GM11168 (cell line): ENCODE measurements at regions not wholly inside any gene's neighbourhood (a gene's known extent, or its start where the extent isn't known, plus 50 kb on each side); places are given as distances from the start of the nearest gene placed in this dataset.
"Not testable (repeated sequence)": the region's sequence is repeated elsewhere in the genome, so short reads cannot be mapped to it uniquely, and the experiment has no call there.

ENCODE experiments used
- in situ Hi-C: fragments of 300-500 bp; cut with MboI; formaldehyde crosslinking; loops from one replicate; pipeline ENCODE4 v1.12.0; 2022; ENCODE audit warnings: low sequenced_read_pairs; ENCODE audit not compliant: unreplicated experiment

DNA sequence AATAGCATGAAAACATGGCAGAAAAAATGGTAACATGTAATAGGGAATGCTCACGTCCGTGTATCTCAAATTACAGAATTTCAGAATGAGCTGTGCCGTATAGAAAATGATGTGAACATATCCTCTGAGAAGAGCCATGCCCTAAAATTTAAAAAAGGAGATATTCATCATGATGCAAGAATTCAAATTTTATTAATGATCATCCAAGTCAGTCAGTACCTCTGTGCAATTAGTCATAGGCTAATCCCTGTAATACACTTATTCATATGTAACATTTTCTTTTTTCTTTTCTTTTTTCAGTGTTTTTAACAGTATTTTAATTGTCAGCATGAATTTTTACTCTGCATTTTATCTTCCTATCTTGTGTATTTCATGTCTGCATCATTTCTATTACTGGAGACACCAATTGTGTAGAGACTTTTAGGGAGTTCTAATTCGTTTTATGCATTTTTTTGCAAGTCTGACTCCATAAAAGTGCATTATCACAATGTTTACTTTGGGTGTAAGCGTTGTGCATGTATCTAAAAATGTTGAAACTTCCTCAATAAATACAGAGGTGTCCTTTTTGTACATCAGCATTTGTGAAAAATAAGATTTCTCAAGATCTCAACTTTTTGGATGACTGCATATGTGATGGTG is 1103.7 kb upstream of the CELF2 start:
- in situ Hi-C loops, result no loop called here

DNA sequence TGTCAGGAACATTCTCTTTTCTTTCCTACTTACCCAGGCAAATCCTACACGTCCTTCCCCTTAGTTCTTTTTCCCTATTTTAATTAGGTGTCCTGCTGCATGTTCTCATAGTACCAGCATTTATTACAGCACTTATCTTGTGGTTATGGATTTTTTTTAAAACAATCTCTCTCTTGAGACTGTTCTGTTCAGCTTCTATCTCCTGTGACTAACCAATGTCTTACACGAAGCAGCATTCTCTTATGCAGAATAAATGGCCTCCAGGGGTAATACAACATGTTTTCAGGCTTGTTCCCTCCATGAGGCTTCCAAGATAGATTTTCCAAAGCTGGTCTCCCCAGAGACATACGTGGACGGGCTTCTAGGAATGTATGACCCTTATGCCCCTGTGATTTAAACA is 1096.1 kb upstream of the CELF2 start:
- in situ Hi-C loops, result no loop called here

DNA sequence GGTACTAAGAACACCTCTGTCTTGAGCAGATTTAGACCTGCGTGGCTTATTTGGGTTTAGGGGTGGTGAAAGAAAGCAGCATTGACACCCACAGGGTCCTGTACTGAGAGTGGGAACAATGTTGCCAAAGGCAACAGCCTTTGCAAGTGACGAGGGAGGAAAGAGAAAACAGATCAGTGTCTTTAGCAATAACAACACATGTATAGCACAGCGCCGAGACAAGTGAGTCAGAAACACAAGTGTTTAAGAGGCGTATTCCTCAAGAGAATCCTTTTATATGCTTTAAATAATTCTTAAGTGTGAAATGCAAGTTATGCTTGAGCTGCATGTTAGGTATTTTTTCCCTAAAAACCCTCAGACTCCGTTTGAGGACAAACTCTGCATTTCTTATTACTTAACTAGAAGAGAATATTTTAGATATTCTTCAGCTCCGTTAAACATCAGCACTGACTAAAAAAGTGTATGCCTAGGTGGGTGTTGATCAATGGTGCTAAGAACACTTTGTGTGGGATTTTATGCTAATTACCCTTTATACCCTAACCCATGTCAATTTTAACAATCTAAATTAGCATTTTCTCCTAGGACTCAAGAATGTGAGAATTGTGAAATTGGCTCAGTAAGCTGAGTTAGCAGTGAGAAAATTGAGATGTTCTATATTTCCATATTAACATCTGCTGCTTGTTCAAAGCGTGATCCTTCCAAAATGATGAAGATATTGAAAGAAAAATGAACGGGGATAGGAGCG is 1095.4 kb upstream of the CELF2 start:
- in situ Hi-C loops, result no loop called here

DNA sequence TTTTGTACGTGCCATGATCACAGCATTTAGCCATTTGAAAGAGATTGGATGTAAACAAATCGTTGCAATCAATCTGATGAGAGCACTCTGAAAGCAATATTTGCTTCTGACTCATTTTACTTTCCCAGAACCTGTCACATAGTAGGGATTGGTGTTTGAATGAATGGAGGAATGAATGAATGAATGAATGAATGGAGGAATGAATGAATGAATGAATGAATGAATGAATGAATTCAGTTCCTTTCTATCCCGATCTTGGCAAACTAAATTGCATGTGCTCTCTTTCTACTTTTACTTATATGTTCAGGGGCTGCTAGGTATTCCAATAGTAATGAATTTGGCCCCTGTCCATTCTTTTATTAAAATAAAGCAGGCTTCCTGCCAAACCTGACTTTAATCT is 1091.7 kb upstream of the CELF2 start:
- in situ Hi-C loops, result no loop called here

DNA sequence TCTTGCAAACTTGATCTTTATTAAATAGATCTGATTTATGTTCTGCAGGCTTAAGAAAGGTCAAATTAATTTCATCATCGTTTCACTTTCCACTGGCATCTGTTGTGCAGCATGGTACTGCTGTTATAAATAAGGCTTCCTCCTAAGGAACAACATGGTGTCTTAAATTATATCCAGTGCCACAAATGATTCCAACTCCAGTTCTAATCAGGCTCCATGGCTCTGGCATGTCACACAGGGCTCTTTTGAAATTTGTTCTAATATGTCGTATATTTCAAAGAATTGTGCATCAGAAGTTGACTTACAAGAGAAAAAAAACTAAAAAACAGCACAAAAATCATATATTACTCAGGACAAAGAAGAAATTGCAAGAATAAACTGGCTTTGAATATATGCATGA is 1090.8 kb upstream of the CELF2 start:
- in situ Hi-C loops, result no loop called here

DNA sequence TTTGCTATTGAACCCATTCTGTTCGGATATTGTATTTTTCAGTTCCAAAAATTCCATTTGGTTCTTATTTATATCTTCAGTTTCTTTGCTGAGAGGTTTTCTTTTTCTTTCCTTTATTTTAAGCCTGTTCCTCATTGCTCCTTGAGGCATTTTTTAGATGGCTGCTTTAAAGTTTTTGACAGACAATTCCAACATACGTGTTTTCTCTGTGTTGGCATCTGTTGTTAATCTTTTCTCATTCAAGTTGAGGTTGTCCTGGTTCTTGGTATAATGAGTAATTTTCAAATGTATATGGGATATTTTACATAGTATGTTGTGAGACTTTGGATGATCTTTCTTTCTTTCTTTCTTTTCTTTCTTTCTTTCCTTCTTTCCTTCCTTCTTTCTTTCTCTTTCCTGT is 1078.0 kb upstream of the CELF2 start:
- in situ Hi-C loops, result no loop called here

DNA sequence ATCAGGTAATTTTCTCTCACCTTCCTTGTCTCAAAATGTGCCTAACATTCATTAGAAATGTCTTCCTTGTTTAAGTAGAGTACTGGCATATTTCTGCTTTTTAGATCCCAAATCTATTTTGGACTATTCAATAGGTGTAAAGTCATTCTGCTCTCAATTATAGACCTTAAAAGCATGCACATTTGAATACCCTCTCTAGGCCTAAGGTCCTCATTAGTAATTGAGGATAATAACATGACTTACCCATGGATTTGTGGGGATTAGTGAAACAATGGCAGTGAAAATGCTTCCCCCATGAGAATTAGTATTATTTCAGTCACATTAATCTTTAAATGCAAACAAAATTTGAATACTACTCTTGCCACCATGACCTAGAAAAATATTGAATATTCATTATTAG is 1073.0 kb upstream of the CELF2 start:
- in situ Hi-C loops, result no loop called here

DNA sequence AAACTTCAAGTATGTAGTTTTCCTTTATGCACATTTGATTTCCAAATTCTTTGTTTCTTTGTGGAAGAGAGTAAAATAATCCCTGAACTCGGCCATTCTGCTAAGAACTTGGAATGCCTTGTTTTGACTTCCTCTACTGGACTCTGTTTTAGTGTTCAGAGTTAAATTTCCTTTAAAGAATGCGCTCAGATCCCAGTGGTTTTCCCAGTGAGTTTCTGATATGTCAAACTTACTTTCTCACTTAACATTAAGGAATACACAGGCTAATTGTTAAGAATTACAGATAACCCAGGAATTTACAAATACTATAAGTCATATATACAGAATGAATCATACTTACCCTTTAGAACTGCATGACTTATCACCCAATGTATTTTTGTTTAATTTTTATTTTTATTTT is 1067.6 kb upstream of the CELF2 start:
- in situ Hi-C loops, result no loop called here

DNA sequence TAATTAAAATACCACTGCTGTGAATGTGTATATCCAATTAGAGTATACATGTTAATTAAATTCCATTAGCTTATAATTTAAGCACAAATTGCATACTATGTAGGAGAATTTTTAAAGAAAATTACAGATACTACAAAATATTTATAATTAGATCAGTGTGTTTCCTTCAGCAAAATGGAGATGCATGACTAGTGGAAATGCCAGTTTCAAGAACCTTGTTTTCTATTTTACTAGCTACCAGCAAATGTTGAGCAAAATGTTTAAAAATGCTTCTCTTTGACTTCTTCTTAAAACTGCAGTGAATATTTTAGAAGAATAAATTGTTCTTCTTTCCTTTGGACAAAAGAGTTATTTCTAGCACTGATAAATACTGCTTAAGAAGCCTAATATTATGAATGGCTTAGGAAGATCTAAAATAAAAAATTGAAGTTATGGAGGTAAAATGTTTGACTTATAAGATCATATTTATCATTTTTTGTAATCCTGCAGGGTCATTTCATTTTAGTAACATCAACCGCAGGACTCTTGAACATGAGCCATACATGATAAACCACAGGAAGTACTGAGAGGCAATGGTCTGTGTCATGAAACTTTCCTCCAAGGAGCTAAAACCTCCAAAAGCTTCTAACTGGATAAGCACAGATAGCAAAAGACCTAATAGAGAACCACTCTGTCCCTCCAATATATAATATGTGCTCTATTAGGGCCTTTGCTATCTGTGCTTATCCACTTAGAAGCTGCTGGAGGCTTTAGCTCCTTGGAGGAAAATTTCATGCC is 1066.0 kb upstream of the CELF2 start:
- in situ Hi-C loops, result no loop called here

DNA sequence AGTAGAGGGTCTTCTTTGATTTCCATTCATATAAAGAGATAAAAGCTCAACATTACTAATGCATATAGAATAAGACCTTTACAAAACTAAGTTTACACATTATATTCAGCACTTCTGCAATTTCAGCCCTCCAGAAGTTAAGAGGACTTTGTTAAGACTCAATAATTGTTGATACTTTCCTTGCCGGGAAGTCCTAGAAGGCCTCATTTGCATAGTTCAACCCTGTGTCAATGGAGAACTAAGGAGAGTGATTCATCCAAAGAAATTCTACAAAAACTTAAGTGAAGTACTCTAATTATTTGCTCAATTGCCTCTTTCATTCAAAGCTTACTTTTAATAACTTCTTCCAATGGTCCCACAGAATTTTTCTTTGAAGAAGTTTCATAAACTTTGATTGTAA is 1060.3 kb upstream of the CELF2 start:
- in situ Hi-C loops, result no loop called here

DNA sequence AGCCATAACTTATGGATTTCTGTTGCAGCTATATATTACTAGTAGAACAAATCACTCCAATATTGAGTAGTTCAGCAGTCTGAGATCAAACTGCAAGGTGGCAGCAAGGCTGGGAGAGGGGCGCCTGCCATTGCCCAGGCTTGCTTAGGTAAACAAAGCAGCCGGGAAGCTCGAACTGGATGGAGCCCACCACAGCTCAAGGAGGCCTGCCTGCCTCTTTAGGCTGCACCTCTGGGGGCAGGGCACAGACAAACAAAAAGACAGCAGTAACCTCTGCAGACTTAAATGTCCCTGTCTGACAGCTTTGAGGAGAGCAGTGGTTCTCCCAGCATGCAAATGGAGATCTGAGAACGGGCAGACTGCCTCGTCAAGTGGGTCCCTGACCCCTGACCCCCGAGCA is 1059.8 kb upstream of the CELF2 start:
- in situ Hi-C loops, result not testable (repeated sequence)

DNA sequence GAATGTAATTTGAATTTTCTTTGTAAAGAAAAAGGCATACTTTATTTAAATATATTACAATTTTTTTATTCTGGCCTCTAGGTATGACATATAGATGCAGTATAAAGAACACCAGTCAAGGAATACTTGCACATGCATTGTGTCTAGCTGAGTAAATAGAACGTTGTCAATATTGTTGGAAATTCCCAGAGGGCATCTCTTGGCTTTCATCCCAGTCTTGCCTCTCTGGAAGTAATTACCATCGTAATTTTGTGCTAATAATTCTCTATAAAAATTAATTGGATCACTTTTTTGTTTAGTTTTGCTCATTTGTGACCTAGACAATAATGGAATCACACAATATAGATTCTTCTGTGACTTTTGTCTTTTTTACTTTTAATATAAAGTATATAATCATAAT is 1052.3 kb upstream of the CELF2 start:
- in situ Hi-C loops, result no loop called here

DNA sequence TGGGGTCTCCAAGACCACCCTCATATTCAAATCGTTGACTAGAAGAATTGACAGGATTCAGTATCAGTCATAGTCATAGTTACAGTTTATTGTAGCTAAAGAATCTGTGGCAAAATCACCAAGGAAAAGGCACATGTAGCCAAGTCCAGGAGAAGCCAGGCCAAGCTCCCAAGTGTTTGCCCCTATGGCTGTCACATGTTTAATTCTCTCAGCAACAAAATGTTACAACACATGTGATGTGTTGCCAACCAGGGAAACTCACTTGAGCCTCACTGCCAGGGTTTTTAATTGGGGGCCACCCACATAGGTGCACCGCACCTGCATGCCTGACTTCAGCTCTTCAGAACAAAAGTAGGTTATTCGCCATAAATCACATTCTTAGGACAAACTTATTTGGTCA is 1030.9 kb upstream of the CELF2 start:
- in situ Hi-C loops, result no loop called here

DNA sequence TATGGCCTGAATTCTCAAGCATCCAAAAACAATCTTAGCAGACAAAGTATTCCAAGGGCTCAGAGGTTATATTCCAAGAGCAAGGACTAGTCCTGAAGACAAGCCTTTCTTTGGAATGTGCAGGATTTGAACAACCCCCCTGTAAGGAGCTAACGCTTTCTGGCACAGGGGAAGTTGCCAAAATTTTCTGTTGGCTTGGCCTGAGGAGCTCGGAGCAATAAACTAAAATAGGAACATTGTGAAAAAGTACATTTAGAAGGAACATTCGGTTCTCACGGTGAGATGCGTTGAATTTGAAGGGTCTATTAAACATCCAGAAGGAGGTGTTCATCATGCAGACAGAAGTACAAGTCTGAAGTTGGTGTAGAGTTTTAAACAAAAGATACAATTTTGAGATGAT is 1030.5 kb upstream of the CELF2 start:
- in situ Hi-C loops, result no loop called here

DNA sequence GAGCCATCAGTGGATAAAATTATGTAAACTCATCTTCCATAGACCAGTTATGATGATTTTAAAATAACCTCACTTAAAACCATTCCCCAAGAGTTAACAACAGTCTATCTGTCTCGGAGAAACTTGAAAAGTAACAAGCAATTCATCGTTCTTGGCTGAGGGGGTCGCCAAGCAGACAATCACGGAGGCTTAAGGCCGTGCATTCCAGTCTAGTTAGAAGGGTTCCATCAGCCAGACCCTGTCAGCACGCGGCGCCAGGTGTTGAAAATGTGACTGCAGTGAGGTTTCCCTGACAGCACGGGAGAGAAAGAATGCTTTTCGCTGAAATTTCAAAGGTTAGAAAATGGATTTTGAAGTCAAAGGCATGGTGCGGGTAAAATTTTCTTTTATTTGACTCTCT is 1025.0 kb upstream of the CELF2 start:
- in situ Hi-C loops, result no loop called here

DNA sequence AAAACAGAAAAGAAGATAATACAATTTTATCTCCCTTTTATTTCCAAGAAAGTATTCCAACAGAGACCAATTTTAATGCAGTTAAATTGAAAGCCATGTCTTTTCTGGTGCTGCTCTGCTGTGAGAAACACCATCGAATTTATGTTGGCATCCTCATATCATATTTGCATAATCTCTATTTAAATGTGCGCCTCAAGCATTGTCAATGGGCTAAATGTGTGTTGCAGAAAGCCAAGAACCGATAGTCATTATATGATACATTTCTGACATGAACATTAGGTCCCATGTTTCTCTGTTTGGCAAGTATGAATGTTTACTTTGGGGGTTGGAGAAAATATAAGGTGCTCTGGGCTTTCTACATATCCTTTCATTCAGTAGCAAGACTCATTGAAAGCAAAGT is 1023.5 kb upstream of the CELF2 start:
- in situ Hi-C loops, result no loop called here

DNA sequence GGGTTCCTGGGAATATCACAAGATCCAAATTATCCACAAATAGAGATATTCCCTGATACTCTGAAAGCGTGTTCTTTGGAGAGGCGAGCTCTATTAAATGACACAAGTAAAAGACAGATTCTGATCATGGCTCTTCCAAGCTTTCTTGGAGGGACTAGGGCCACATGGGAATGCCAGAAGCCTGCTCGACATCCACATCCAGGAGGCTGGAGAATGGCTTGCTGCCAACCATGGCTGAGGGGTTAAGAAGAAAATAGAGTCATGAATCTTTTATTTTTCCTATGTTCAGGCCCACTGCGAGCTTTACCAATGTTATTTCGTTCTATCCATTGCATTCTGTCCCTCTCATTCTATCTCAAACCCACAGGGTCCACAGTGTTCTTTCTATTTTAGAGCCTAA is 1018.0 kb upstream of the CELF2 start:
- in situ Hi-C loops, result no loop called here

DNA sequence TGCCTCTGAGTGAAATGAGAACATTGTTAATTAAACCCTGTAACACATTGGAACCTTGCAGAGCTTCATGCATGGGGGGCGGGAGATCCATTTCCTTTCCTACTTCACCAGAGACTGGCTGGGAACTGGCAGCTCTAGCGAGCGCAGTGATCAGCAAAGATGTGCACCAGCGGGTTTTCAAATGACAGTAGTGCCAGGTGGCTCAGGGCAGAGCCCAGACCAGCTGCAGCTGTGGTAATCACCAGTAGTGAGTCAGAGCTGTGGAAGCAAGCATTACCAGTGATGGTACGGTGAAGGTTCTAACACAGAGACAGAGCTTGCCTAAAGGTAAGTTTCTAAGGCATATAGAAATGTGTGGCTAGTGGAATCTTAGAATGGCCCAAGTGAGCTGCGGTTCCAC is 1009.7 kb upstream of the CELF2 start:
- in situ Hi-C loops, result no loop called here

DNA sequence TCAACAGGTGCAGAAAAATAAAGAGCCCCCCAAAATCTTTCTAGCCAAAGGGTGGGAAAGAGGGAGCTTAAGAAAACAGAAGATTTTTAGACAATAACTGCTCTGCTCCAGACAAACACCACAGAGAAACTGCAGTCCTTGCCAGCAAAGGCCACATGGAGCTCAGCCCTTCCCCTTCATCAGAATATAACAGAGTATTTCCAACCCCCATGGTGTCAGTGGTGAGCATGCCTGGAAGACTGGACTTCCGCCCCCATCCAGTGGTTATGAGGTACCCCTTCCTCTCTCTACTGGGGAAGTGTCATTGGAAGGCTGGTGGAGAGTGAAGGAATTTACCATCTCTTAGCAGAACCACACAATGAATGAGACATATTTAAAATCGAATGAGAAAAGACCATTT is 1007.3 kb upstream of the CELF2 start:
- in situ Hi-C loops, result no loop called here

DNA sequence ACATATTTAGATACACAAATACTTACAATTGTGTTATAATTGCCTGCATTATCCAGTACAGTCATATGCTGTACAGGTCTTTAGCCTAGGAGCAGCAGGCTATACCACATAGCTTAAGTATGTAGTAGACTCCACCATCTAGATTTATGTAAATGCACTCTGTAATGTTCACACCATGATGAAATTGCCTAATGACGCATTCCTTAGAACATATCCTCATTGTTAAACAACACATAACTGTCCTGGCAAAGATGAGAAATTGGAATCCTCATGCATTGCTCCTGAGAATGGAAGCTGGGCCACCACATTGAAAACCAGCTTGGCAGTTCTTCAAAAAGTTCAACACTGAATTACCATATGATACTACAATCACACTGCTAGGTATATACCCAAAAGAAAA is 1002.8 kb upstream of the CELF2 start:
- in situ Hi-C loops, result no loop called here

DNA sequence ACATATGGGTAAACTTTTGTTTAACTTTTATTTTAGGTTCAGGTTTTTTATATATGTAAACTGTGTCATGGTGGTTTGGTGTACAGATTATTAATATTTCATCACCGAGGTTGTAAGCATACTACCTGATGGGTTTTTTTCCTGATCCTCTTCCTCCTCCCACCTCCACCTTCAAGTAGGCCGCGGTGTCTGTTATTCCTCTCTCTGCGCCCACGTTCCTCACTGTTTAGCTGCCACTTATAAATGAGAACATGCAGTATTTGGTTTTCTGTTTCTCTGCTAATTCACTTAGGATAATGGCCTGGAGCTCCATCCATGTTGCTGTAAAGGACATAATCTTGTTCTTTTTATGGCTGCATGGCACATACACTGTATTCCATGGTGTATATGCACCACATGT is 1000.0 kb upstream of the CELF2 start:
- in situ Hi-C loops, result no loop called here

DNA sequence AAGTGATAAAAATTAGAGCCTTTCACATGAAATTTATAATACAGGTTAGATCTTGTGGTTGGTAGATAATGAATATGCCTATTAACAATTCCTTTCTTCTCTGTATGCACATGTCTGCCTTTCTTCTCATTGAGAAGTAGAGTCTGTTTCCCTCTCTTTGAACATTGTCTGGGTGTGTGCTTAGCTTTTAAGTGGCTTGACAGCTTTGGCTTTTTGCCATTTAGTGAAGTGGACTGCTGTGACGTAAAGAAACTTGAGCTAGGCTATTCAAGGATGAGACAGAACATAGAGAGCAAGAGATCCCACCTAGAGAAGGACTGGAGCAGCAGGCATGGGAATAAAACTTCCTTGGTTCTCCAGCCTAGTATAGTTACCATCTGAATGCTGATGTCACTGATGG is 996.7 kb upstream of the CELF2 start:
- in situ Hi-C loops, result no loop called here
